BJ (cell line): ENCODE measurements at regions not wholly inside any gene's neighbourhood (a gene's known extent, or its start where the extent isn't known, plus 50 kb on each side); places are given as distances from the start of the nearest gene placed in this dataset.

Experiments
- CTCF ChIA-PET: fragments of 350-600 bp; formaldehyde crosslinking; extraction: SDS; loops from one replicate; lab custom pipeline; 2021; ENCODE audit warnings: antibody characterized with exemption, inconsistent platforms; lab: Yijun Ruan, JAX
- POLR2A ChIA-PET: fragments of 300-600 bp; sonication (Branson Sonifier 250); formaldehyde crosslinking; extraction: SDS; loops from one replicate; lab custom pipeline; 2021; ENCODE audit warnings: antibody characterized with exemption; lab: Charles Lee
- DNase-seq: peaks from one replicate; pipeline ENCODE4 v3.0.0-alpha.2; 2011; ENCODE audit warnings: low read depth
- H3K27me3 ChIP-seq: 2 replicates; pipeline ENCODE4 v1.6.0; 2011; ENCODE audit warnings: low read length; ENCODE audit not compliant: control insufficient read depth, insufficient read depth
- H3K36me3 ChIP-seq: 2 replicates; pipeline ENCODE4 v1.5.1; 2011; ENCODE audit warnings: low read length; ENCODE audit not compliant: control insufficient read depth, insufficient read depth
- H3K4me3 ChIP-seq: 2 replicates; pipeline ENCODE4 v1.5.1; 2011; ENCODE audit warnings: low read depth, mild to moderate bottlenecking, control low read depth, low read length
- CTCF ChIP-seq: IDR thresholded peaks from 2 replicates; pipeline ENCODE4 v1.5.1; 2011; ENCODE audit warnings: low read depth, mild to moderate bottlenecking, control low read depth, inconsistent platforms, low read length, moderate library complexity; ENCODE audit not compliant: insufficient read depth

- ChIA-PET CTCF (no interaction called here), POLR2A (no interaction called here)
- Histone ChIP-seq H3K36me3 (no peaks in the 10 kb centered on the region), H3K27me3 (no peaks in the 10 kb centered on the region), H3K4me3 (no peak overlapping the region)
- DNase-seq, result no peak
- TF ChIP-seq CTCF, result no peak
Measured at GRCh38 chr19:20333508-20333907, 166.5 kb downstream of the ZNF486 start.

GRCh38 chr19:20325151-20325550, 158.1 kb downstream of the ZNF486 start:
- no peak for DNase-seq
- Histone ChIP-seq H3K27me3 (no peaks in the 10 kb centered on the region), H3K4me3 (no peak overlapping the region), H3K36me3 (no peaks in the 10 kb centered on the region)
- no peak for TF ChIP-seq CTCF
- CTCF ChIA-PET, result no interaction called here
- POLR2A ChIA-PET, result no interaction called here

- no peak for TF ChIP-seq CTCF
- Histone ChIP-seq H3K36me3 (no peaks in the 10 kb centered on the region), H3K27me3 (no peaks in the 10 kb centered on the region), H3K4me3 (no peak overlapping the region)
- CTCF ChIA-PET, result interaction anchor here (0.5 kb wide), 1 partner anchor 492 kb away, joined by 3 read pairs; no protein-coding TSS in a partner anchor
- no peak for DNase-seq
- POLR2A ChIA-PET, result no interaction called here
Measured at GRCh38 chr19:20321139-20321763, 154.2 kb downstream of the ZNF486 start.

GRCh38 chr19:20320191-20320590, 153.2 kb downstream of the ZNF486 start:
- CTCF ChIA-PET, result no interaction called here
- no peak for DNase-seq

GRCh38 chr19:20318616-20319015, 151.6 kb downstream of the ZNF486 start:
- no peak for DNase-seq
- no peaks in the 10 kb centered on the region for H3K27me3 ChIP-seq
- POLR2A ChIA-PET, result no interaction called here
- no peak overlapping the region for H3K4me3 ChIP-seq
- no peak for TF ChIP-seq CTCF
- CTCF ChIA-PET, result no interaction called here
- H3K36me3 ChIP-seq, result no peaks in the 10 kb centered on the region

More at GRCh38 chr19:20320191-20320590, 153.2 kb downstream of the ZNF486 start:
- no peak overlapping the region for H3K4me3 ChIP-seq
- TF ChIP-seq CTCF, result no peak
- no peaks in the 10 kb centered on the region for H3K36me3 ChIP-seq
- POLR2A ChIA-PET, result no interaction called here
- no peaks in the 10 kb centered on the region for H3K27me3 ChIP-seq
